Ishikawa (cell line): ENCODE measurements at regions not wholly inside any gene's neighbourhood (a gene's known extent, or its start where the extent isn't known, plus 50 kb on each side); places are given as distances from the start of the nearest gene placed in this dataset.
A peak's percentile ranks its signal among the peaks of the same experiment; 100 is the strongest.

Experiments used
- CEBPB ChIP-seq: IDR thresholded peaks from 2 replicates; pipeline ENCODE4 v1.6.1; 2012
- CREB1 ChIP-seq: IDR thresholded peaks from 2 replicates; pipeline ENCODE4 v1.6.1; 2012; ENCODE audit warnings: low read depth
- EGR1 ChIP-seq: IDR thresholded peaks from 2 replicates; pipeline ENCODE4 v1.6.1; 2012
- EP300 ChIP-seq: IDR thresholded peaks from 2 replicates; pipeline ENCODE4 v1.6.1; 2012; ENCODE audit warnings: borderline replicate concordance
- FOXM1 ChIP-seq: IDR thresholded peaks from 2 replicates; pipeline ENCODE4 v1.6.1; 2012; ENCODE audit warnings: low read depth, borderline replicate concordance
- NFIC ChIP-seq: IDR thresholded peaks from 2 replicates; pipeline ENCODE4 v1.6.1; 2012
- RAD21 ChIP-seq: IDR thresholded peaks from 2 replicates; pipeline ENCODE4 v1.6.1; 2012; ENCODE audit warnings: low read depth
- TAF1 ChIP-seq: IDR thresholded peaks from 2 replicates; pipeline ENCODE4 v1.6.1; 2012; ENCODE audit warnings: low read depth, mild to moderate bottlenecking
- TCF12 ChIP-seq: IDR thresholded peaks from 2 replicates; pipeline ENCODE4 v1.6.1; 2012; ENCODE audit warnings: low read depth
- TEAD4 ChIP-seq: IDR thresholded peaks from 2 replicates; pipeline ENCODE4 v1.6.1; 2012
- USF1 ChIP-seq: IDR thresholded peaks from 2 replicates; pipeline ENCODE4 v1.6.1; 2012
- YY1 ChIP-seq: IDR thresholded peaks from 2 replicates; pipeline ENCODE4 v1.6.1; 2012; ENCODE audit warnings: low read depth
- ZBTB7A ChIP-seq: IDR thresholded peaks from 2 replicates; pipeline ENCODE4 v1.6.1; 2012; ENCODE audit warnings: low read depth
- TF ChIP-seq, protein P1 (sequence below): IDR thresholded peaks from 2 replicates; pipeline ENCODE4 v1.6.1; 2012
- TF ChIP-seq, protein P2 (sequence below): IDR thresholded peaks from 2 replicates; pipeline ENCODE4 v1.6.1; 2012; ENCODE audit warnings: low read depth, mild to moderate bottlenecking

DNA sequence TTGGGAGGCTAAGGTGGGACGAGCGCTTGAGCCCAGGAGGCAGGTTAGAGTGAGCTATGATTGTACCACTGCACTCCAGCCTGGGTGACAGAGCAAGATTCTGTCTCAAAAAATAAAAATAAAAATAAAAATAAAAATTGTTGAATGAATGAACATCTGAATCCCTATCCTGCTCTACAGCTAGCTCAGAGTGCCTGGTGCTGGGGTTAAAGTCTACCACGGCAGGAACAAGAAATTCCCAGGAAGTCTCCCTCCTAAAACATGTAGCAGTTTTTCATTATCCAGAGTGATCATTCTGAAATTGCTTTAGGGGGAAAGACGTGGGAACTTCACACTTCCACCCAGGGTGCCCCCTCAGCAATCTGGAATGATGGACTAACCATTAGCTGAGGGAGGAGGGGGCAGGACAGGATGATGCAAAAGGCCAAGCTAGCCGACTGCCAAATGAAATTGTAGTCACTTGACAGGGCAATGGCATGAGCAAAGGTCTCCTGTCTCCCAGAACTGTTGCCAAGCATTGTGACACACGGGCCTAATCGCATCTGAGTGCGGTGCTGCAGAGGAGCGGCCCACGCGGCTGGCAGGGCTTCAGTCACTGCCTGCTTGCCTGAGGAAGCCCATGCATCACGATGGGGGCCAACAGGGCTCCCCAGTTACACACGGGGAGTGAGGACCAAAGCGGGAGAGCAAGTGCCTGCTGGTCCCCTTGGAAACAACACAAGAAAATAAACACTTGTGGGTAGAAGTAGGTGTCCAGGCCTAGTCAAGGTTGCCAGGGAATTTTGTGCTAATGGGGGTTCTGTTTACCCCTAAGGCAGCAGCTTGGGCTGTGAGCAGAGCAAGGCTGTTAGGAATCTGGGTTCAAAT lies 85.7 kb downstream of the NENF start:
- no peak; the same call in 1 of the 2 replicates for TF ChIP-seq NFIC
- TF ChIP-seq CEBPB: 0 out of 2 replicates have a peak, but pooled peaks have one; percentile 23

DNA sequence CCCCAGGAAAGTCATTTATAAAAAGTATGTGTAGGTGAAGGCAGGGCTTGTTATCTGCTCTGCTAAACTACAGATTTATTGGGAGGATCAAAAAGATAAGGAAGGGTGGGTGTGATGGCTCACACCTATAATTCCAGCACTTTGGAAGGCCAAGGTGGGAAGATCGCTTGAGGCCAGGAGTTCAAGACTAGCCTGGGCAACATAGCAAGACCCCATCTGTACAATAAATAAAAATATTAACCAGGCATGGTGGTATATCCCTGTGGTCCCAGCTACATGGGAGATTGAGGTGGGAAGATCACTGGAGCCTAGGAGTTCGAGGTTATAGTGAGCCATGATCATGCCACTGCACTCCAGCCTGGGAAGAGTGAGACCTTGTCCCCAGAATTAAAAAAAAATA lies 86.4 kb downstream of the NENF start:
- TF ChIP-seq EGR1 (no peak), EP300 (no peak), USF1 (no peak), CREB1 (no peak), TCF12 (no peak), NFIC (no peak), YY1 (no peak), CEBPB (no peak), RAD21 (no peak), FOXM1 (no peak), TAF1 (no peak), ZBTB7A (no peak)
- TF ChIP-seq, protein P1, sequence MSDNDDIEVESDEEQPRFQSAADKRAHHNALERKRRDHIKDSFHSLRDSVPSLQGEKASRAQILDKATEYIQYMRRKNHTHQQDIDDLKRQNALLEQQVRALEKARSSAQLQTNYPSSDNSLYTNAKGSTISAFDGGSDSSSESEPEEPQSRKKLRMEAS: no peak

GRCh38 chr1:212520299-212520698 lies 87.6 kb downstream of the NENF start:
- no peak for TF ChIP-seq EP300
- no peak for TF ChIP-seq TCF12
- TF ChIP-seq TAF1: no peak
- no peak for TF ChIP-seq YY1
- no peak for TF ChIP-seq USF1
- TF ChIP-seq, protein P1: no peak
- TF ChIP-seq FOXM1: no peak
- TF ChIP-seq CREB1: no peak
- TF ChIP-seq CEBPB: no peak
- TF ChIP-seq TEAD4: no peak
- TF ChIP-seq, protein P2, sequence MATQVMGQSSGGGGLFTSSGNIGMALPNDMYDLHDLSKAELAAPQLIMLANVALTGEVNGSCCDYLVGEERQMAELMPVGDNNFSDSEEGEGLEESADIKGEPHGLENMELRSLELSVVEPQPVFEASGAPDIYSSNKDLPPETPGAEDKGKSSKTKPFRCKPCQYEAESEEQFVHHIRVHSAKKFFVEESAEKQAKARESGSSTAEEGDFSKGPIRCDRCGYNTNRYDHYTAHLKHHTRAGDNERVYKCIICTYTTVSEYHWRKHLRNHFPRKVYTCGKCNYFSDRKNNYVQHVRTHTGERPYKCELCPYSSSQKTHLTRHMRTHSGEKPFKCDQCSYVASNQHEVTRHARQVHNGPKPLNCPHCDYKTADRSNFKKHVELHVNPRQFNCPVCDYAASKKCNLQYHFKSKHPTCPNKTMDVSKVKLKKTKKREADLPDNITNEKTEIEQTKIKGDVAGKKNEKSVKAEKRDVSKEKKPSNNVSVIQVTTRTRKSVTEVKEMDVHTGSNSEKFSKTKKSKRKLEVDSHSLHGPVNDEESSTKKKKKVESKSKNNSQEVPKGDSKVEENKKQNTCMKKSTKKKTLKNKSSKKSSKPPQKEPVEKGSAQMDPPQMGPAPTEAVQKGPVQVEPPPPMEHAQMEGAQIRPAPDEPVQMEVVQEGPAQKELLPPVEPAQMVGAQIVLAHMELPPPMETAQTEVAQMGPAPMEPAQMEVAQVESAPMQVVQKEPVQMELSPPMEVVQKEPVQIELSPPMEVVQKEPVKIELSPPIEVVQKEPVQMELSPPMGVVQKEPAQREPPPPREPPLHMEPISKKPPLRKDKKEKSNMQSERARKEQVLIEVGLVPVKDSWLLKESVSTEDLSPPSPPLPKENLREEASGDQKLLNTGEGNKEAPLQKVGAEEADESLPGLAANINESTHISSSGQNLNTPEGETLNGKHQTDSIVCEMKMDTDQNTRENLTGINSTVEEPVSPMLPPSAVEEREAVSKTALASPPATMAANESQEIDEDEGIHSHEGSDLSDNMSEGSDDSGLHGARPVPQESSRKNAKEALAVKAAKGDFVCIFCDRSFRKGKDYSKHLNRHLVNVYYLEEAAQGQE: no peak
- no peak for TF ChIP-seq ZBTB7A

DNA sequence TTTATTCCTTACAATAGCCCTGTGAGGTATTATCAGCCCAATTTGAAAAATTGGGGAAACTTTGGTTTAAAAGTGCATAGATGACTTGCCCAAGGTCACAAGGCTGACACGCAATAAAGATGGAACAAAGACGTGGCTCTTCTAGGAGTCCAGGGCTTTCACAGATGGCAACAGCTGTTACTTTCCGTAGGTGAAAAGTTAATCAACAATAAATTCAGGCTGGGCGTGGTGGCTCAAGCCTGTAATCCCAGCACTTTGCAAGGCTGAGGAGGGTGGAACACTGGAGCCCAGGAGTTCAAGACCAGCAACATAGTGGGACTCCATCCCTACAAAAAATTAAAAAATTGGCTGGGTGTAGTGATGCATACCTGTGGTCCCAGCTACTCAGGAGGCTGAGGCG lies 87.8 kb upstream of the ATF3 start:
- TF ChIP-seq TAF1 (no peak), CEBPB (no peak), ZBTB7A (no peak), TCF12 (no peak), YY1 (no peak), RAD21 (no peak), NFIC (no peak), TEAD4 (no peak), EGR1 (no peak), USF1 (no peak)
- TF ChIP-seq, protein P2: no peak
- TF ChIP-seq, protein P1: no peak

- TF ChIP-seq CREB1 (no peak), TEAD4 (no peak), USF1 (no peak), CEBPB (no peak), ZBTB7A (no peak), NFIC (no peak), EP300 (no peak), TAF1 (no peak), EGR1 (no peak), FOXM1 (no peak)
- TF ChIP-seq, protein P1: no peak
These were observed 83.0 kb upstream of the ATF3 start for GRCh38 chr1:212525479-212526110.
